Stimulated activated CD4-positive, alpha-beta T cell treated with anti-CD3 and anti-CD28 coated beads, TNF-alpha, amount 100 ng/mL, for 4 hours (primary cell): ENCODE measurements at regions not wholly inside any gene's neighbourhood (a gene's known extent, or its start where the extent isn't known, plus 50 kb on each side); places are given as distances from the start of the nearest gene placed in this dataset.
"Not testable (repeated sequence)": the region's sequence is repeated elsewhere in the genome, so short reads cannot be mapped to it uniquely, and the experiment has no call there.

Source experiments
- DNase-seq, 3 experiments: peaks; one replicate each; pipeline ENCODE4 v3.0.0-alpha.2; 2020; ENCODE audit warnings: low read depth in 3 of 3

- DNase-seq, result no peak
Observed at GRCh38 chr2:173467751-173468150, 113.1 kb downstream of the CDCA7 start.

DNA sequence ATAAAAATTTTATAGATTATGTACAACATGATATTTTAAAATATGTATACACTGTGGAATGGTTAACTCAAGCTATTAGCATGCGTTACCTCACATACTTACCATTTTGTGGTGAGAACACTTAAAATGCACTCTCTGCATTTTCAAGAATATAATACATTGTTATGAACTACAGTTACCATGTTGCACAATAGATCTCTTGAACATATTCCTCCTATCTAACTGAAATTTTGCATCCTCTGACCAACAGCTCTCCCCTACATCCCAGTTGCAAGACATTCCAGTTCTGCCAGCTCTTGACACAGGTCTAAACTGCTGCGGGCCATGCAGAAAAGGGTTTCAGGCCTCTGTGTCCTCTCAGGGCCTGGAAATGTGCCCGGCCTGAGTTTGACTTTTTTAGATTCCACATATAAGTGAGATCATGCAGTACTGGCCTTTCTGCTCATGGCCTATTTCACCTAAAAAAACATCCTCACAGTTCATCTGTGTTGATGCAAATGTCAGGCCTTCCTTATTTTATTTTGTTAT is 113.7 kb downstream of the CDCA7 start:
- no peak for DNase-seq

DNA sequence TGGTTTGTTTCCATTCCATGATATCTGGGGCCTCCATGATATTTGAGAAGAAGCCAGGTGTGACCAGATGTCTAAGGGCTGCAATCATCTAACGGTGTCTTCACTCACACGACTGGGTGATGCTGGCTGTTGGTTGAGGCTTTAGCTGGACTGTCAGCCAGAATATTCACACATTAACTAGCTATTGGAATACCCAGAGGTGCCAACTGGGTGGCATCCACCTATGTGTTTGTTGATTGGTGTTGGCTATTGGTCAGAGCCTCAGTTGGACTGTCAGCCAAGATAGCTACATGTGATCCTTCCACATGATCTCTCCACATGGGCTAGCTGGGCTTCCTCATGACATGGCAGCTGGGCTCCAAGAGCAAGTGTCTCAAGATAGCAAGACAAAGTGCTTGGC is 117.4 kb downstream of the CDCA7 start:
- no peak for DNase-seq

DNA sequence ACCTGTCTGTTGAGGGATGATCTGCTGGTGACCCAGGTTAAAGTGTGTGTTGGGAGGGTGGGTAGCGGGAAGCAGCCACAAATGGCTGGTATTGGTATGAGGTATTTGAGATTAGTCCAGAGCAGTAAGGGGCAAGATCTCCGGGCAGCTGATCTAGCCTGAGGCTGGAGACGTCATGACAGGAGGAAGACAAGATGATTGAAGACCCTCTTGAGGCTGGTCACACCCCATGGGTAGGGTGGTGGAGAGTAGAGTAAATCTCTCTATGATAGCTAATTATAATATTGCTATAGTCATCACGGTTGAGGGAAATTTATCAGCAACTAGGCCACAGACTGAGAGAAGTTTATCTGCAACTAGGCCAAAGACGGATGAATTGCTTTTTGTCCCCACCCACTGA is 128.5 kb downstream of the CDCA7 start:
- DNase-seq, result no peak

- no peak for DNase-seq
Observed at GRCh38 chr2:173488861-173489260, 134.2 kb downstream of the CDCA7 start.

GRCh38 chr2:173491418-173491817 is 136.7 kb downstream of the CDCA7 start:
- no peak for DNase-seq

- DNase-seq, result no peak
Observed at GRCh38 chr2:173493874-173494273, 139.2 kb downstream of the CDCA7 start.

- DNase-seq, result no peak
Observed at GRCh38 chr2:173496746-173497145, 142.1 kb downstream of the CDCA7 start.

GRCh38 chr2:173500953-173501352 is 146.3 kb downstream of the CDCA7 start:
- DNase-seq, result no peak

DNA sequence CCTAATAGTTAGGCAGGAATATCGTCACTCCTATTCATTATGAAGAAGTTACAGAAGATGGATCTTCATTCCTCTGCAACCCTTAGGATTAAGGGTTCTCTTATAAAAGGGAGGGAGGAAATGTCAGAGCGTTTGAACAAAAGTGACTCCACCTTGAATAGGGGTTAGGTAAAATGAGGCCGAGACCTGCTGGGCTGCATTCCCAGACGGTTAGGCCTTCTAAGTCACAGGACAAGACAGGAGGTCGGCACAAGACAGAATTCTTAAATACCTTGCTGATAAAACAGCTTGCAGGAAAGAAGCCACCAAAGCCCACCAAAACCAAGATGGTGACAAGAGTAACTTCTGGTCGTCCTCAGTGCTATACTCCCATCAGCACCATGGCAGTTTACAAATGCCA is 147.6 kb downstream of the CDCA7 start:
- no peak for DNase-seq

DNA sequence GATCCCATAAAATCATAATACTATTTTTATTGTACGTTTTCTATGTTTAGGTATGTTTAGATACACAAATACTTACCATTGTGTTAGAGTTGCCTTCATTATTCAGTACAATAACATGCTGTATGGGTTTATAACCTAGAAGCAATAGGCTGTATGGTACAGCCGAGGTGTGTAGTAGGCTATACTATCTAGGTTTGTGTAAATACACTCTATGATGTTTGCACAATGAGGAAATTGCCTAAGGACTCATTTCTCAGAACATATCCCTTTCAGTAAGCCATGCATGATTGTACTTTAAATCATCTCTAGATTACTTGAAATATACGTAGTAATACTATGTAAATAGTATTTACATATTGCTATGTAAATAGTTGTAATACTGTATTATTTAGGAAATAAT is 156.7 kb downstream of the CDCA7 start:
- no peak for DNase-seq

DNA sequence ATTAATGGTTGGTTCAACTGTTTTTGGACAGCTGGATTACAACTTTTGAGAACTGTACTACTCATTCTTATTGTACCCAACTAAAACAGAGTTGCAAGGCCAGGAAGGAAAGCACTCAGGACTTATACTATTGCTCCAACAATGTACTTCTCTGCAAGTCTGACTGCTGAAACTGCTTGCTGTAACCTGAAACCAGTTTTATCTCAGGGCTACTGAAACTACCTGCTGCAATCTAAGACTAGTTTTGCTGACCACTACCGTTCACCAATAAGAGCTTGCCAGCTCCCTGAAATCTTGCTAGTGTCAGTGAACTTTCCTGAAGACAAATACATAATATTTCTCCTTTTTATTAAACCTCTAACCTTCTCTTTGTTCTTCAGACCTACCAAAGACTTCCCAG is 157.3 kb downstream of the CDCA7 start:
- no peak for DNase-seq

GRCh38 chr2:173513107-173513727 is 158.5 kb downstream of the CDCA7 start:
- DNase-seq, result no peak

DNA sequence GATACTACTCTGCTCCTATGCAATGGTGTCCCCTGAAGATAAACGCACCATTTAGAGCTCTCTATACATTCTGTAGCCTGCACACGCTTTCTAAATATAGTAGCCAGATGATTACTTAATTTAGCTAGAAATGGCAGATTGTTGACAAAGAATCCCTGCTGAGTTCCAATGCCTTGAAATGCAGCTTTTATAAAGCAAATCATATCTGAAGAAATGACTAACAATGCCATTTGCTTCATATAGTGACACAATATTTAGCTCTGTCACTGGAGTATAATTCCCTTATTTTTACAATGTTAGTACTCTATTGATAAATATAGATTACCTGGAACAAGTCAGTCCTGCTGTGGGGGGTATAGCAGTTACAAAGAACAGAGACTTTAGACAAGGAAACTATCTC is 166.2 kb downstream of the CDCA7 start:
- no peak for DNase-seq

- DNase-seq, result no peak
Observed at GRCh38 chr2:173521450-173522192, 166.9 kb downstream of the CDCA7 start.

GRCh38 chr2:173523497-173523896 is 168.8 kb downstream of the CDCA7 start:
- DNase-seq, result no peak

DNA sequence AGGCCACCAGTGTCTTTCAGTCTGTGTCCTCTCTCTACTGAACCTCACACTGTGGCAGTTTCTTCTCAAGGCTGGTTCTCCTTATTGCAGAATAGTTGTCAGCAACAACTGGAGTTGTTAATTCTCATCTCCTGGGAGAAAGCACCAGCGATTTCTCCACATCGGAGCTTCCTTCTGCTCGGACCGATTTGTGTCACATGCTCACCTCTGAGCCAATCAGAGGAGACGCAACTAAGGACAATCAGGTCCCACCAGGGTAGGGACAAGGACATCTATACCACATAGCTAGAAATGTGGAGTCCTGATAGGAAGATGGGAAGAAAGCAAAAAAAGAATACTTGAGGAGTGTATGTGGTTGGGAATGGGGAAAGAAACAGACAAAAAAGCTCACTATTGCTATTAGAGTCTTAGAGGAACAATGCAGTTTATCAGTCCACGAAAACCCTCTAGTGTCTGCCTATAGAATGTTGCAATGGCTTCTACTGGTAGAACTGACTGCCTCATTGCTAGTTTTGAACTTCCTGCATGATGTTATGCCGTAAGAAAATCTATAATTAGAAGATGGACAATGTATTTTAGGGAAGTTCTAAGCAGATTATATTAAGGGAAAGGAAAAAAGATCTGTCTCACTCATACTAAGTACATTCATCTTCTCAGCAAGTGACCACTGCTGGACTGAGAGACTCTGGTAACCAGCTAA is 169.7 kb downstream of the CDCA7 start:
- no peak for DNase-seq

DNA sequence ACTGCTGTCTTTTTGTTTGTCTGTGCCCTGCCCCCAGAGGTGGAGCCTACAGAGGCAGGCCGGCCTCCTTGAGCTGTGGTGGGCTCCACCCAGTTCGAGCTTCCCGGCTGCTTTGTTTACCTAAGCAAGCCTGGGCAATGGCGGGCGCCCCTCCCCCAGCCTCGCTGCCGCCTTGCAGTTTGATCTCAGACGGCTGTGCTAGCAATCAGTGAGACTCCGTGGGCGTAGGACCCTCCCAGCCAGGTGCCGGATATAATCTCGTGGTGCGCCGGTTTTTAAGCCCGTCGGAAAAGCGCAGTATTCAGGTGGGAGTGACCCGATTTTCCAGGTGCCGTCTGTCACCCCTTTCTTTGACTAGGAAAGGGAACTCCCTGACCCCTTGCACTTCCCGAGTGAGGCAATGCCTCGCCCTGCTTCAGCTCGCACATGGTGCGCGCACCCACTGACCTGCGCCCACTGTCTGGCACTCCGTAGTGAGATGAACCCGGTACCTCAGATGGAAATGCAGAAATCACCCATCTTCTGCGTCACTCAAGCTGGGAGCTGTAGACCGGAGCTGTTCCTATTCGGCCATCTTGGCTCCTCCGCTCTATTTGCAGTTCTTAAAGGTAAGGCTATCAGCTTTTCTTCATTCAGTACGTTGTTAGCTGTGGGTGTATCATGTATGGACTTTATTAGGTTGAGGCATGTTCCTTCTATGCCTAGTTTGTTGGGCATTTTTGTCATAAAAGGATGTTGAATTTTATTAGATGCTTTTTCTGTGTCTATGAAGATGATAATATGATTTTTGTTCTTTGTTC is 178.3 kb downstream of the CDCA7 start:
- not testable (repeated sequence) for DNase-seq

GRCh38 chr2:173537694-173538093 is 183.0 kb downstream of the CDCA7 start:
- no peak for DNase-seq

DNA sequence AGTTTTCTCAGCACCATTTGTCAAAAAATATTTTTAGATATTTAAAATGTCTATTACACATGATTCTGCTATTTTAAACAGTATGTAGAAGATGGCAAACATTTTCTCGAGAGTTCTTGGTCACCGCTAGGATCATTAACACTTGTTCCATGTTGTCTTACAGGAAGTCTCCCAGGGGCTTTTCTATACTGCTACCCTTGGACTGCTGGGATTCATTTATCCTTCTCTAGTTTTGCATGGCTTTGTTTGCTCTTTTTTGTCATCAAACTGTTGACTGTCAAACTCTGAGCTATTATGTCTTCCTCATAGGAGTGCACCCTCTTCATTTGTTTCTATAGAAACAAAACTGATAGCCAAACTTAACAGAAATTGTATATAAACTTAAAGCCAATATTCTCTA is 184.9 kb downstream of the CDCA7 start:
- no peak for DNase-seq

DNA sequence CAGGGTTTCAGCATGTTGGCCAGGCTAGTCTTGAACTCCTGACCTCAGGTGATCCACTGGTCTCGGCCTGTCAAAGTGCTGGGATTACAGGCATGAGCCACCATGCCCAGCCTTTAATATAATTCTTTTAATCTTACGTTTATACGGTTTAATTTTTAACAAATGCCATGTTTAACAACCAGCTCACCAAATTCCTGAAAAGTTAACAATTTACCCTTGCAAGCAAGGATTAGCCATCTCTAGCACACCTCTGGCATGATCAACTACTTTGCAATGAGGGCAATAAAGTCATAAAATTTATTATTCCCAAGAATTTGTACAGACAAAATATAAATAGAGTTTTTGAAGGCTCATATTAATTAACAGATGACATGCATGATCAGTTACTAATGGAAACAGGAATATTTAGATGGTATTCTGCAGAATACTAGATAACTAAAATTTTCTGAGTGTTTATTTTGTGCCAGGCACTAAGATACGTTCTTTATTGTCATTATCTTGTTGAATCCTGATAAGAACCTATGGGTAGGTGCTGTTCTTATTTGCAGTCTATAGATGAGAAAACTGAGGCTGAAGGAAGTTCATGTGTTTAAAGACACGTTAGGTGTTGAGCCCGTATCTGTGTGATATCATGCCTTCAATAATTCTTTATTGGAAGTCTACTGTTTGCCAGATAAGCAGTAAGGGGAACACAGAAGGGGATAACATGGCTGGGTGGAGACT is 190.1 kb downstream of the CDCA7 start:
- DNase-seq, result no peak
